Stimulated activated CD8-positive, alpha-beta memory T cell treated with anti-CD3 and anti-CD28 coated beads, Interleukin-2, amount 100 ng/mL, for 48 hours (primary cell): ENCODE measurements at regions not wholly inside any gene's neighbourhood (a gene's known extent, or its start where the extent isn't known, plus 50 kb on each side); places are given as distances from the start of the nearest gene placed in this dataset.

Experiments
- DNase-seq, 2 donors: peaks; one replicate each; pipeline ENCODE4 v3.0.0-alpha.2; 2020; ENCODE audit warnings: low read depth in 2 of 2

GRCh38 chr7:68433462-68434070 is 1164.7 kb upstream of the AUTS2 start:
- no peak for DNase-seq

- DNase-seq: no peak
Measured at GRCh38 chr7:68434857-68435256, 1163.4 kb upstream of the AUTS2 start.

GRCh38 chr7:68438016-68438415 is 1160.3 kb upstream of the AUTS2 start:
- no peak for DNase-seq

- no peak for DNase-seq
Measured at GRCh38 chr7:68438811-68439210, 1159.5 kb upstream of the AUTS2 start.

- DNase-seq: no peak
Measured at GRCh38 chr7:68439897-68440296, 1158.4 kb upstream of the AUTS2 start.

- DNase-seq: no peak
Measured at GRCh38 chr7:68440866-68441265, 1157.4 kb upstream of the AUTS2 start.

- no peak for DNase-seq
Measured at GRCh38 chr7:68441645-68442044, 1156.6 kb upstream of the AUTS2 start.

GRCh38 chr7:68442931-68443631 is 1155.2 kb upstream of the AUTS2 start:
- no peak for DNase-seq

- no peak for DNase-seq
Measured at GRCh38 chr7:68444042-68444441, 1154.2 kb upstream of the AUTS2 start.

- no peak for DNase-seq
Measured at GRCh38 chr7:68444956-68445355, 1153.3 kb upstream of the AUTS2 start.

- DNase-seq: no peak
Measured at GRCh38 chr7:68446183-68446582, 1152.1 kb upstream of the AUTS2 start.

- no peak for DNase-seq
Measured at GRCh38 chr7:68449099-68449498, 1149.2 kb upstream of the AUTS2 start.

GRCh38 chr7:68449816-68450215 is 1148.5 kb upstream of the AUTS2 start:
- no peak for DNase-seq

GRCh38 chr7:68454931-68455330 is 1143.3 kb upstream of the AUTS2 start:
- DNase-seq: no peak

- DNase-seq: no peak
Measured at GRCh38 chr7:68456469-68456868, 1141.8 kb upstream of the AUTS2 start.

- no peak for DNase-seq
Measured at GRCh38 chr7:68457481-68457880, 1140.8 kb upstream of the AUTS2 start.

- no peak for DNase-seq
Measured at GRCh38 chr7:68458010-68458908, 1140.0 kb upstream of the AUTS2 start.

GRCh38 chr7:68461430-68461829 is 1136.8 kb upstream of the AUTS2 start:
- no peak for DNase-seq

- DNase-seq: no peak
Measured at GRCh38 chr7:68470836-68471435, 1127.3 kb upstream of the AUTS2 start.

GRCh38 chr7:68472688-68473087 is 1125.6 kb upstream of the AUTS2 start:
- no peak for DNase-seq

GRCh38 chr7:68474661-68475216 is 1123.5 kb upstream of the AUTS2 start:
- no peak for DNase-seq

GRCh38 chr7:68476966-68477365 is 1121.3 kb upstream of the AUTS2 start:
- no peak for DNase-seq
